OCI-LY1 (cell line): ENCODE measurements at regions not wholly inside any gene's neighbourhood (a gene's known extent, or its start where the extent isn't known, plus 50 kb on each side); places are given as distances from the start of the nearest gene placed in this dataset.

Experiments
- H2AFZ ChIP-seq: fragments of 200-600 bp; sonication (generic), shearing (Covaris generic); 2 replicates; pipeline ENCODE4 v1.6.0; 2014; ENCODE audit warnings: antibody characterized with exemption, mild to moderate bottlenecking, low read length
- H3F3A ChIP-seq: fragments of 200-600 bp; sonication (generic), shearing (Covaris generic); 2 replicates; pipeline ENCODE4 v1.6.0; 2014; ENCODE audit warnings: mild to moderate bottlenecking, antibody characterized with exemption, low read length, moderate library complexity; ENCODE audit not compliant: insufficient read depth
- H3K27ac ChIP-seq: fragments of 200-600 bp; sonication (generic); 2 replicates; pipeline ENCODE4 v1.5.1; 2014; ENCODE audit warnings: low read length, mixed run types, mild to moderate bottlenecking, low read depth; ENCODE audit not compliant: poor library complexity, severe bottlenecking
- H3K27me3 ChIP-seq: fragments of 200-600 bp; sonication (generic); 2 replicates; pipeline ENCODE4 v1.6.0; 2014; ENCODE audit warnings: antibody characterized with exemption, mild to moderate bottlenecking, low read length, moderate library complexity; ENCODE audit not compliant: insufficient read depth
- H3K36me3 ChIP-seq: fragments of 200-600 bp; sonication (generic); 2 replicates; pipeline ENCODE4 v1.6.1; 2014; ENCODE audit warnings: mild to moderate bottlenecking, antibody characterized with exemption, low read length, moderate library complexity, mixed read lengths; ENCODE audit not compliant: insufficient read depth
- H3K4me1 ChIP-seq: fragments of 200-600 bp; sonication (generic); 2 replicates; pipeline ENCODE4 v1.5.1; 2014; ENCODE audit warnings: mild to moderate bottlenecking, low read length, moderate library complexity; ENCODE audit not compliant: insufficient read depth, severe bottlenecking
- H3K4me2 ChIP-seq: fragments of 200-600 bp; sonication (generic), shearing (Covaris generic); 2 replicates; pipeline ENCODE4 v1.6.1; 2014; ENCODE audit warnings: low read length
- H3K4me3 ChIP-seq: fragments of 200-600 bp; sonication (generic); 2 replicates; pipeline ENCODE4 v1.5.1; 2014; ENCODE audit warnings: low read length, low read depth, mild to moderate bottlenecking, mixed read lengths; ENCODE audit not compliant: poor library complexity, severe bottlenecking
- H3K79me2 ChIP-seq: fragments of 200-600 bp; shearing (Covaris generic); 2 replicates; pipeline ENCODE4 v1.6.1; 2016; ENCODE audit warnings: mixed run types, low read length, mixed read lengths; ENCODE audit not compliant: insufficient read depth
- H3K9ac ChIP-seq: fragments of 200-600 bp; sonication (generic), shearing (Covaris generic); 2 replicates; pipeline ENCODE4 v1.6.1; 2014; ENCODE audit warnings: mild to moderate bottlenecking, low read length, mixed read lengths
- H3K9me2 ChIP-seq: fragments of 200-600 bp; sonication (generic), shearing (Covaris generic); 2 replicates; pipeline ENCODE4 v1.6.1; 2014; ENCODE audit warnings: low read depth, mild to moderate bottlenecking, low read length, mixed read lengths
- H3K9me3 ChIP-seq: fragments of 200-600 bp; shearing (Covaris generic); 2 replicates; pipeline ENCODE4 v1.6.1; 2014; ENCODE audit warnings: low read length, mixed read lengths
- H4K20me1 ChIP-seq: fragments of 200-600 bp; sonication (generic), shearing (Covaris generic); 2 replicates; pipeline ENCODE4 v1.6.0; 2016; ENCODE audit warnings: mild to moderate bottlenecking, low read length; ENCODE audit not compliant: insufficient read depth
- CTCF ChIP-seq: fragments of 200-600 bp; sonication (generic), shearing (Covaris generic); IDR thresholded peaks from 2 replicates; pipeline ENCODE4 v1.5.1; 2017; ENCODE audit warnings: mild to moderate bottlenecking, antibody characterized with exemption, low read length, moderate library complexity, mixed read lengths
- EZH2 ChIP-seq: fragments of 200-600 bp; sonication (generic), shearing (Covaris generic); IDR thresholded peaks from 2 replicates; pipeline ENCODE4 v1.8.0; 2017; ENCODE audit warnings: borderline replicate concordance, mixed run types, mild to moderate bottlenecking, antibody characterized with exemption, low read length, moderate library complexity, mixed read lengths

GRCh38 chrX:104445591-104445990 lies 120.4 kb upstream of the IL1RAPL2 start:
- Histone ChIP-seq H3F3A (no peaks in the 10 kb centered on the region), H3K9me3 (no peaks in the 10 kb centered on the region), H3K27ac (no peak overlapping the region), H4K20me1 (no peaks in the 10 kb centered on the region), H3K4me3 (no peak overlapping the region), H3K27me3 (no peaks in the 10 kb centered on the region), H3K9me2 (no peaks in the 10 kb centered on the region), H2AFZ (no peak overlapping the region), H3K4me2 (no peak overlapping the region), H3K4me1 (no peaks in the 10 kb centered on the region), H3K79me2 (no peaks in the 10 kb centered on the region), H3K9ac (no peak overlapping the region), H3K36me3 (no peaks in the 10 kb centered on the region)
- TF ChIP-seq CTCF (no peak), EZH2 (no peak)

- Histone ChIP-seq H3F3A (no peaks in the 10 kb centered on the region), H3K4me3 (no peak overlapping the region), H3K27ac (no peak overlapping the region)
These were observed 130.8 kb upstream of the IL1RAPL2 start for GRCh38 chrX:104435249-104435648.

GRCh38 chrX:104432321-104432720 lies 133.7 kb upstream of the IL1RAPL2 start:
- Histone ChIP-seq H3K9ac (no peak overlapping the region), H3F3A (no peaks in the 10 kb centered on the region), H3K79me2 (no peaks in the 10 kb centered on the region), H2AFZ (no peak overlapping the region), H3K9me3 (no peaks in the 10 kb centered on the region), H3K9me2 (no peaks in the 10 kb centered on the region), H3K4me3 (no peak overlapping the region), H3K27ac (no peak overlapping the region), H4K20me1 (no peaks in the 10 kb centered on the region), H3K4me2 (no peak overlapping the region), H3K27me3 (no peaks in the 10 kb centered on the region), H3K4me1 (no peaks in the 10 kb centered on the region), H3K36me3 (no peaks in the 10 kb centered on the region)
- TF ChIP-seq EZH2, result no peak
- TF ChIP-seq CTCF, result no peak

More at GRCh38 chrX:104435249-104435648, 130.8 kb upstream of the IL1RAPL2 start:
- Histone ChIP-seq H3K9me3 (no peaks in the 10 kb centered on the region), H3K79me2 (no peaks in the 10 kb centered on the region), H3K4me2 (no peak overlapping the region), H4K20me1 (no peaks in the 10 kb centered on the region), H2AFZ (no peak overlapping the region), H3K36me3 (no peaks in the 10 kb centered on the region), H3K9ac (no peak overlapping the region), H3K4me1 (no peaks in the 10 kb centered on the region), H3K9me2 (no peaks in the 10 kb centered on the region), H3K27me3 (no peaks in the 10 kb centered on the region)
- TF ChIP-seq EZH2 (no peak), CTCF (no peak)
